AG04450 (cell line): ENCODE measurements at regions not wholly inside any gene's neighbourhood (a gene's known extent, or its start where the extent isn't known, plus 50 kb on each side); places are given as distances from the start of the nearest gene placed in this dataset.

ENCODE experiments used
- CTCF ChIA-PET: fragments of 300-600, 350-600 bp; formaldehyde crosslinking; extraction: SDS; loops from one replicate; lab custom pipeline; 2022; ENCODE audit warnings: antibody characterized with exemption, inconsistent platforms; lab: Charles Lee
- POLR2A ChIA-PET: fragments of 350-600 bp; formaldehyde crosslinking; extraction: SDS; loops from one replicate; lab custom pipeline; 2021; ENCODE audit warnings: antibody characterized with exemption, inconsistent platforms; lab: Yijun Ruan, JAX
- DNase-seq: peaks from one replicate; pipeline ENCODE4 v3.0.0-alpha.2; 2011; ENCODE audit warnings: low read depth, low spot score
- H3K27ac ChIP-seq: one replicate; pipeline ENCODE4 v1.5.1; 2012; ENCODE audit warnings: low read depth, low read length, control low read depth
- H3K27me3 ChIP-seq: one replicate; pipeline ENCODE4 v1.6.0; 2012; ENCODE audit warnings: low read length; ENCODE audit not compliant: control insufficient read depth, insufficient read depth
- H3K4me3 ChIP-seq: 2 replicates; pipeline ENCODE4 v1.5.1; 2011; ENCODE audit warnings: mild to moderate bottlenecking, low read depth, low read length, control low read depth
- H3K9me3 ChIP-seq: 2 replicates; pipeline ENCODE4 v1.5.1; 2012; ENCODE audit warnings: low read length; ENCODE audit not compliant: control insufficient read depth, insufficient read depth
- TF ChIP-seq, protein P1 (sequence below): IDR thresholded peaks from 2 replicates; pipeline ENCODE4 v1.5.1; 2011; ENCODE audit warnings: low read depth, low read length, control low read depth, inconsistent platforms

DNA sequence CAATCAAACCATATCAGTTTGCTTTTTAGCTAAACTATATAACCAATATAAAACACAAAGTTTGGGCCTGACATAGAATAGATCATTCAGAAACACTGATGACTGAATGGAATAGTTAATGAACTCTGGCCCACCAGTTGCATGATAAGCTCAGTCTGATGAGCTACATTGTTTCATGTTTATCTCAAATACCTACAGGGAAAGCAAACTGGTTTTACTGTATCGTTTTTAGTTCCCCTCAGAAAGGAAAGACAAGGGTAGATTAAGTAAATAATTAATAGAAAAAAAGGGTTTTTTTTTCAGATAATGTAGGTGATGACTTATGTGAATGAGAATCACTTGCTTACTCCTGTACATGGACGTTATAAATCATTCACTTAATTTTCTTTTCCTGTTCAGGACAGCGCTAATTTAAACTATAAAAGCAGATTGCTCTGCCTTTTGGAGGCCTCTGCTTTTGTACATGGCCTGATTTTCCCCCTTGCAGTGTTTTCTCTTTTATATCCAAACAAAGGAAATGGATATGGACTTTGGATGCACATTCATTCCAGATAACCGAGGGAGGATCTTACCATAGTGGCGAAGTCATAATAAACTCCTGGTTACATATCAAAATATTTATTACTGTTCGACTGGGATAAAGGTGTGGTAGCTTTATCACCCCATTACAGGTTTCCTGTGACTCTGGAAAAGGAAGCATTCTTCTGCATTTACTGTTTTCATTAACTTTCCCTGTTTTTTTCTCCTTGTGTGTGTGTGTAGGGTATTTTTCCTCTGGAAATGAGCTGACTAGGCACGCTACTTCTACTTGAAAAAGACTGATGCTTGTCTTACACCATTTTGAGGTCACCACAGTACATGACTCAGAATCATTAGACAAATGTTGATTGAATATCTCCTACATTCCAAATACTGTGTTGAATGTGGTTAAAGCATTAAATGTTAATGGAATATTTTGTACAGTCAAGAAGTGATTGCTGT, 373.1 kb upstream of the HS3ST1 start:
- POLR2A ChIA-PET: no interaction called here
- no peaks in the 10 kb centered on the region for H3K9me3 ChIP-seq
- DNase-seq: no peak
- no peak overlapping the region for H3K4me3 ChIP-seq
- H3K27ac ChIP-seq: no peak overlapping the region
- CTCF ChIA-PET: no interaction called here
- TF ChIP-seq, protein P1, sequence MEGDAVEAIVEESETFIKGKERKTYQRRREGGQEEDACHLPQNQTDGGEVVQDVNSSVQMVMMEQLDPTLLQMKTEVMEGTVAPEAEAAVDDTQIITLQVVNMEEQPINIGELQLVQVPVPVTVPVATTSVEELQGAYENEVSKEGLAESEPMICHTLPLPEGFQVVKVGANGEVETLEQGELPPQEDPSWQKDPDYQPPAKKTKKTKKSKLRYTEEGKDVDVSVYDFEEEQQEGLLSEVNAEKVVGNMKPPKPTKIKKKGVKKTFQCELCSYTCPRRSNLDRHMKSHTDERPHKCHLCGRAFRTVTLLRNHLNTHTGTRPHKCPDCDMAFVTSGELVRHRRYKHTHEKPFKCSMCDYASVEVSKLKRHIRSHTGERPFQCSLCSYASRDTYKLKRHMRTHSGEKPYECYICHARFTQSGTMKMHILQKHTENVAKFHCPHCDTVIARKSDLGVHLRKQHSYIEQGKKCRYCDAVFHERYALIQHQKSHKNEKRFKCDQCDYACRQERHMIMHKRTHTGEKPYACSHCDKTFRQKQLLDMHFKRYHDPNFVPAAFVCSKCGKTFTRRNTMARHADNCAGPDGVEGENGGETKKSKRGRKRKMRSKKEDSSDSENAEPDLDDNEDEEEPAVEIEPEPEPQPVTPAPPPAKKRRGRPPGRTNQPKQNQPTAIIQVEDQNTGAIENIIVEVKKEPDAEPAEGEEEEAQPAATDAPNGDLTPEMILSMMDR: no peak
- no peaks in the 10 kb centered on the region for H3K27me3 ChIP-seq

DNA sequence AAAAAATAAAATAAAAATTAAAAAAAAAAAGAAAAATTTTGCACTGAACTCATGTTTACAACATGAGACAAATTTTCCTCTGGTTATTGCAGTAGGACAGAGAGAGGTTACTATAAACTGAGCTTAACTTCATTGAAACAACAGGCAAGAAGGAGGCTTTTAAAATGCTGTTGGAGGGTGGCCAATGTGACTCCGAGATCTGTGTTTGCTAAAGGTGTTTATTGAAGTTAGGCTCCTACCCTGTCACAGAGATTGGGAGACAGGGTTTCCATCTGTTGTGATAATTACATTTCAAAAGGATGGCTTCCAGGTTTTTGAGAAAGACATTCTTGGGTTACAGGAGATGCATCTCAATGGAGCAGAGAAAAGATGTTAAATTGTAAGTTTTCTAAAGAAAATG, 370.5 kb upstream of the HS3ST1 start:
- CTCF ChIA-PET: no interaction called here
- Histone ChIP-seq H3K27ac (no peak overlapping the region), H3K27me3 (no peaks in the 10 kb centered on the region), H3K9me3 (no peaks in the 10 kb centered on the region), H3K4me3 (no peak overlapping the region)
- TF ChIP-seq, protein P1: no peak
- POLR2A ChIA-PET: no interaction called here
- DNase-seq: no peak

DNA sequence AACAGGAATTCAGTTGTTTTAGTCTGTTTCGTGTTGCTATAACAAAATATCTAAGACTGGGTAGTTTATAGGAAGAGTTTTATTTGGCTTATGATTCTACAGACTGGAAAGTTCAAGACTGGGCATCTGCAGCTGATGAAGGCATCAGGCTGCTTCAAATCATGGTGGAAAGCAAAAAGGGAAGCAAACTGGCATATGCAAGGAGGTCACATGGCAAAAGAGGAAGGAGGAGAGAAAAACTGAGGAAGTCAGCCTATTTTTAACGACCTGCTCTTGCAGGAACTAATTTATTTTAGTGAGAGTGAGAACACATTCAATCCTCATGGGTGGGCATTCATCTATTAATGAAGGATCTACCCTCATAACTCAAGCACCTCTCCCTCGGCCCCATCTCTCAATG, 363.1 kb upstream of the HS3ST1 start:
- Histone ChIP-seq H3K9me3 (no peaks in the 10 kb centered on the region), H3K27ac (no peak overlapping the region), H3K4me3 (no peak overlapping the region), H3K27me3 (no peaks in the 10 kb centered on the region)
- DNase-seq: no peak
- POLR2A ChIA-PET: no interaction called here
- CTCF ChIA-PET: no interaction called here
- TF ChIP-seq, protein P1: no peak

DNA sequence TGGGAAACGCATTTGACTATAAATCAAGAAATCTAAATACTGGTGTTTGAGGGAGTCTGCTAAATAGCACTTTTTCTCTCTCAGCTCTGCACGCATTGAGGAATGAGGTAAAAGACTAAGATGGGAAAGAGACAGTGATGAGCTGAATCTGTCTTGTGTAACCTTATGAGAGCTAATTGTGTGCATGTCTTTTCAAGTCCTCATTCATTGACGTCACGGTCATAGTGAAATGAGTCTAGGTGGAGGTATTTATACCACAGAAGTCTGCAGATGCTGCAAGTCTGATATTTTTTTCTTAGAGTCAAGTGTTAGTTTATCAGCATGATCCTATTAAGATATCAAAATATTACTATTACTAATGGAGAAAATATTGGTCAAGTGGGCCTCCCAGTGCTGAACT, 361.5 kb upstream of the HS3ST1 start:
- ChIA-PET POLR2A (no interaction called here), CTCF (no interaction called here)
- Histone ChIP-seq H3K27ac (no peak overlapping the region), H3K9me3 (no peaks in the 10 kb centered on the region), H3K4me3 (no peak overlapping the region), H3K27me3 (no peaks in the 10 kb centered on the region)
- DNase-seq: no peak
- TF ChIP-seq, protein P1: no peak

DNA sequence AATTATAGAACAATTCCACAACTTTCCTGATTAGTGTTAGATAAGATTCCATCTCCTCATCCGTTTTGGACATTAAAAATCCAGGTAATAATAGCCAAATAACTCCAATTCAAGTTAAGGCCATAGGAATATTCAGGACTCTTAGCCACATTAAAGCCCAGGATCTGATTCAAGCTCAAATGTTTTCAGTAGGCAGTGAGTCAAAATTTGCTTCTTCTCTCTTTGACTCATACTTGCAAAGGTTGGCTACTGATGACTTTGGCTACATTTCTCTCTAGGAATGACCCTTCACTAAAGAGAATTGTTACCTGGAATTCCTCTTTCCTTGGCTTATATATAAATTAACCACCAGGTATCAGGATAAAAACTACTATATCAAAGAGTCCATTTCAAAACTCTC, 354.9 kb upstream of the HS3ST1 start:
- Histone ChIP-seq H3K27ac (no peak overlapping the region), H3K4me3 (no peak overlapping the region), H3K9me3 (no peaks in the 10 kb centered on the region), H3K27me3 (no peaks in the 10 kb centered on the region)
- no peak for DNase-seq
- ChIA-PET CTCF (interaction anchor here (1.2 kb wide), 1 partner anchor 18 kb away, joined by 3 read pairs; no protein-coding TSS in a partner anchor), POLR2A (no interaction called here)
- TF ChIP-seq, protein P1: no peak
